GM20000 (cell line): ENCODE measurements at regions not wholly inside any gene's neighbourhood (a gene's known extent, or its start where the extent isn't known, plus 50 kb on each side); places are given as distances from the start of the nearest gene placed in this dataset.

Source experiments
- DNase-seq: peaks from one replicate; pipeline ENCODE4 v3.0.0; 2012; ENCODE audit warnings: low spot score
- TF ChIP-seq, protein P1 (sequence below): IDR thresholded peaks from 2 replicates; pipeline ENCODE4 v1.5.1; 2012; ENCODE audit warnings: mild to moderate bottlenecking, control low read depth; ENCODE audit errors: extremely low read depth, missing control alignments

DNA sequence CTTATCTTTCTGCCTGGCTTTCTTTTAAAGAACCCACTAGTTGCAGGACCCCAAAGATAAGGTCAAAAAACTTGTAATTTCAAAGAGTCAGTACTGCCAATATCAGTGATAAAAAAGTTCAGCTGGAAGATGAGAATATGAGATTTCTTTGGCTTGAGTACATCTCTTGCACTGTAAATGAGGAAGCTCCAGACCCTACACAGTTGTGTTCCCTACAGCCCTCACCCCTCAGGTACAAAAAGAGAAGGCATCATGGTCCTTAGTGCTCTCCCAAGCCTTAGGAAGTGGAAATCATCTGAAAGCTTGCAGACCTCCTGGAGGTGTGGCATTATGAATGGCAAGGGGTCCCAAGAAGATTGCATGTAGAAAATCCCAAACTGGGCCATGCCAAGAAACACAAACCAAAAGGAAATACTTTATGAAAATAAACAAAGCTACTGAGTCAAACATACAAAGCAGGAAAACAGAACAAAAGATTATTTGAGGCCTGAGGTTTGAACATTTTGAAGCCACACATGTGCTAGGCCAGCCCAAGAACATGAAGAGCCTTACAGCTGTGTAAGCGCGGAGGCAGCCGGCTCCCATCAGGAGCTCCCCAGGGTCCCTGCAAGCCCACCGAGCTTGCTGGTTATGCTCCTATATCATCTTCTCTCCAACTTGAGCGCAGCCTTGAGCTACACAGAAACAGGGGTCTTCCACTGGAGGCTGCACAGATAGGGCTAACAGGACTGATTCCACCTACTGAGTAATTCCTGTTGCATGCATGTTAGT is 217.0 kb downstream of the OSR1 start:
- DNase-seq, result no peak
- TF ChIP-seq, protein P1, sequence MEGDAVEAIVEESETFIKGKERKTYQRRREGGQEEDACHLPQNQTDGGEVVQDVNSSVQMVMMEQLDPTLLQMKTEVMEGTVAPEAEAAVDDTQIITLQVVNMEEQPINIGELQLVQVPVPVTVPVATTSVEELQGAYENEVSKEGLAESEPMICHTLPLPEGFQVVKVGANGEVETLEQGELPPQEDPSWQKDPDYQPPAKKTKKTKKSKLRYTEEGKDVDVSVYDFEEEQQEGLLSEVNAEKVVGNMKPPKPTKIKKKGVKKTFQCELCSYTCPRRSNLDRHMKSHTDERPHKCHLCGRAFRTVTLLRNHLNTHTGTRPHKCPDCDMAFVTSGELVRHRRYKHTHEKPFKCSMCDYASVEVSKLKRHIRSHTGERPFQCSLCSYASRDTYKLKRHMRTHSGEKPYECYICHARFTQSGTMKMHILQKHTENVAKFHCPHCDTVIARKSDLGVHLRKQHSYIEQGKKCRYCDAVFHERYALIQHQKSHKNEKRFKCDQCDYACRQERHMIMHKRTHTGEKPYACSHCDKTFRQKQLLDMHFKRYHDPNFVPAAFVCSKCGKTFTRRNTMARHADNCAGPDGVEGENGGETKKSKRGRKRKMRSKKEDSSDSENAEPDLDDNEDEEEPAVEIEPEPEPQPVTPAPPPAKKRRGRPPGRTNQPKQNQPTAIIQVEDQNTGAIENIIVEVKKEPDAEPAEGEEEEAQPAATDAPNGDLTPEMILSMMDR, result no peak

DNA sequence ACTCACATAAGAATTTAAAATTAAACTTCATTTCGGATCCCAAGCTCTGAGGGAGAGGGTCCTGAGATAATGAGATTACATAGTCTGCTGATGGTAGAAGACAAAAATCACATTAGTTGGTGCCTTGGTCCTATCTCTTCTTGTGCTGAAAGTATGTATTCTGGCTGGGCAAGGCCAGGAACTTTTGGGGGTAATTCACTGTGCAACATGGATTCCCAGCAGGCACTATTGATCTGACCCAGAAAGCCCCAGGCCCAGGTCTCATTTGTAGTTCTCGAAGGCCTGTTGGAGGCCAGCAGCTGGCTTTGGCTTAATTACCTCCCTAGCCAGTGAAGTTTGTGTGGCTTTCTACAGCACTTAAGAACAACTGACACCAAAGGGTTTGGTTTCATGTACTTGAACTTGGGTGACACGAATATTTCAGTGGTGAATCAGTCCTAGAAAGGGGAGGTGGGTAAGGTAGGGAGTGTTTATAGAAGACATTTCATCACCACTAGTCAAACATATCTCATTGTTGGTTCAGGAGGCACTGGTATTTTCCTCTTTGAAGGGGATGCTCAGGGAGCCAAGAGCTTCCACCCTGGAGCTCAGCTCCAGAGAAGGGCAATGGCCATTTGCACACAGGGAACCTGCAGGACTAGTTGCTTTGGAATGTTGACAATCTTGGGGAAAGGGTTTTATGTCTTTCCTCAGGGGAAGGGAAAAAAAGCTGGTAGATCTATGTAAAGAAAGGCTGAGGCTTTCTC is 217.8 kb downstream of the OSR1 start:
- TF ChIP-seq, protein P1, result no peak
- no peak for DNase-seq

DNA sequence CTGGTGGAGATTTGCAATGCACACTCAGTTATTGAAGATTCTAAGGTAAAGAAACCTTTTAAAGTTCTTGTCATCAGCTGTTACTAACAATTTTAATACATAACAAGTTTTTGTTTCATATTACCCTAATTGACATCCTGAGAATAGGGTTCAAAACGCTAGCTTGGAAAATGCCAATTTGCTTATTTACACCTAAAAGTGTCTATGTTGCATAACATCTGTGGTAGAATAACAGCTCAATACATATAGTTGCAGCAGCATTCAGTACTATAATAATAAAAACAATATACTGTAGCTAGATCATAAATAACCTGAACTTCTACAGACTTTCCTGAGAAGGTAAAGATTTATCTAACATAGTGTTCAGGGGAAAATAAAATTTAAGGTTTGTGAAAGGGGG is 219.0 kb downstream of the OSR1 start:
- TF ChIP-seq, protein P1, result no peak
- DNase-seq, result no peak

DNA sequence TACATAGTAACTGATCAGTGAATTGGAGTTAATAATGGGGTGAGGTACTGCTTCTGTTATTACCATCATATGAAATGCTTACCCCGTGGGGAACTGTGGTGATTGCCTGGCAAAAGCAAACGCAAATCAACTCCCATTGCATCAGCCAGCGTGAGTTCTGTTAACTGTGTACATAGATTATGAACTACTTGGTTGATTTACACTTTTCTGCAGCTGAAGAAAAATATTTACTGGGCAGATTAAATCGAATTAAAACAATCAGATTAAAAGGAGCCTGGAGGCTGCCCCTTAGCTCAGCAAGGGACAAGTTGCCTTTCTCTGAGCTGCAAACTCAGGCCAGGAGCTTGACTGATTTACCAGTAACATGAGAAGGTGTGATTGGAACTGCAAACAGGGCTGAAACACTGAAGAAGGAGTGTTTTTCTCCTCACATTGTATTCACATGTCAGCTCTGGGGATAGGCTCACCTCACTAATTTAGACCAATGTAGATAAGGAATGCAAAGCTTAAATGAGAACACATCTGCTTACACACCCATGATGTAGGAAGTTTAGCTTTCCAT is 220.1 kb downstream of the OSR1 start:
- DNase-seq, result no peak
- TF ChIP-seq, protein P1, result no peak

DNA sequence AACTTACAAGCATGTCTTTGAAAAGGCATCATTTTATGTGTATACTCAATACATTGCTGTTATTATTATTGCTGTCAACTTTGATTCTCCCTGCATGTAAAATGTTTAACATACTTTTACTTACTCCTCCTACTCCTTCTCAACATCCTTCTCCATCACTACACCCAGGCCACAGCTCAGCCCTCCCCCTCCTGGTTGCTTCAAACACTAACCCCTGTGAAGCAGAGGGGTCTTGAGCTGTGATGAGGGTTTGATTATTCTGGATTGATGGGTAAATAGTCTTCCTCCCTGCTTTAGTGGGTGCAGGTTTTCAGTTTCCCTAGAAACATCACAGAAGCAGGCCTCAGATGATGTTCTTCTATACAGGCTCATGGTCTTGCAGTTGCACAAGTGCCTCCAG is 221.0 kb downstream of the OSR1 start:
- DNase-seq, result no peak
- TF ChIP-seq, protein P1, result no peak

DNA sequence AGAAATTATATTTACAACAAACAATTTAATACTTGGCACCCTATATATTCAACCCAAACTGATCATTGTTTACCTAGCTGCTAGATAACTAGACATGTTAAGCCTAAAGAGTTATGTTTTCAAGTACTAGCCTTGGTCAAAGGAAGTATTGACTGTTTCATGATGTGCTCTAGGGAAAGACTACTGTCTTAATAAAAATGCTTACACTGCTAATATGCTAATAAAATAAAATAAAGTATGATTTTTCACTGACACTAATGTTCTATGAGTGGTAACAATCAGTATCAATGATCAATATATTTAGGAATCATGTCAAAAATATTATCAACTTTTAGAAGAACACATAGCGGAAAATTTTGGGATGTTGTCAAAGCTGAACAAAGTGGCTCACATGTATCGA is 225.5 kb downstream of the OSR1 start:
- DNase-seq, result no peak
- TF ChIP-seq, protein P1, result no peak

DNA sequence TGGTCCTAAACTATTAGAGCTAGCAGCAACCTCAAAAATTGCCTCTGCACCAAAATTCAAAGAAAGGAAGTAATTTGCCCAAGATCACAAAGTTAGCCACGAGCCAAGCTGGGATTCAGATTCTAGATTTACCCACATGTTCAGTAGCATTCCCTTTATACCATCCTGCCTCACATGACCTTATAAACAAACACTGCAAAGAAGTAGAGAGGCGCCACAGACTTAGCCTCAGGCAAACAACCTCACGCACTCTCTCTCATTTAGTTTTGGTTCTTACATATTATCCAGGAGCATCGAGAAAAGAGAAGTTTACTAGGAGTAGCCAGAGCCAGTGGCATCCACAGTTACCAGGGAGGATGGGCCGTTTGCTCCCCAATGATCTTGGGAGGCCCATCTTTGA is 226.6 kb downstream of the OSR1 start:
- no peak for DNase-seq
- TF ChIP-seq, protein P1, result no peak
